NCI-H2029 (cell line): ENCODE measurements at regions not wholly inside any gene's neighbourhood (a gene's known extent, or its start where the extent isn't known, plus 50 kb on each side); places are given as distances from the start of the nearest gene placed in this dataset.

Source experiments
- DNase-seq: peaks from one replicate; lab custom pipeline; 2025; lab: John Stamatoyannopoulos, UW

DNA sequence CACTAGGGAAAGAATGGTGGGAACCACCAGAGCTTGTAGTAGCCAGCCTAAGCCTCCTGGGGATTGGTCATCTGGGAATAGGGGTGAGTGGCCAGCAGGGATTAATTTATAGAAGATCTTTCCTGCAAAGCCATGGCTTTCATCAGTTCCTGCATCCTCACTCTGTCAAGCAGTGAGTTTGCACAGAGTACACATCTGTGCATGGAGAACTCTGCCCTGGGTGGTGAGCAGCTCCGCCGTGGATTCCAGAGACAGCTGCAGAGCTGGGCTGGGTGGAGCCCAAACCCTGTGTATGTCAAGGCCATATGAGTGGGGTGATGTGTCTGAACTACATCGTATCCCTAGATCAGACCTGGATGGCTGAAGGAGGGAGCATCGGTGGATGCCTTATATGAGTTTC lies 182.2 kb downstream of the GLI2 start:
- no peak for DNase-seq

DNA sequence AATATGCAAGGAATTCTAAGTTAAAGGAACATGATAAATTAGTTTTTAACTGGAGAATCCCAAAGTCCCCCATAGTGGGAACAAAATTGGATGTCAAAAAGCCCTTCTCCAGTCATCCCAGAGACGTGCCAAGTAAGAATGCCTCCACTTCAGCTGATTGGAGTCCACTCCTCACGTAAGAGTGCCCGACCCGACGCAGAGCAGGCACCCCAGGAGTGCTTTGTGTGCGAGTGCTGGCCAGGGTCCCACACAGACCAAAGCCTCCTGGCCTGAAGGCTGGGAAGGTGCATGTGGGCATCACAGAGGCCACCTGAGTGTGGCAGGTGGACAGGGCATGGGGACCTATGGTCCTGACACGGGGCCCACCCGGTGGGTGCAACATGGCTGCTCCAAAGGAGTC lies 183.5 kb downstream of the GLI2 start:
- no peak for DNase-seq

- no peak for DNase-seq
Measured at GRCh38 chr2:120919771-120920453, 184.2 kb downstream of the GLI2 start.

GRCh38 chr2:120920454-120921148 lies 184.9 kb downstream of the GLI2 start:
- DNase-seq = no peak

- DNase-seq = no peak
Measured at GRCh38 chr2:120921457-120921856, 185.8 kb downstream of the GLI2 start.

DNA sequence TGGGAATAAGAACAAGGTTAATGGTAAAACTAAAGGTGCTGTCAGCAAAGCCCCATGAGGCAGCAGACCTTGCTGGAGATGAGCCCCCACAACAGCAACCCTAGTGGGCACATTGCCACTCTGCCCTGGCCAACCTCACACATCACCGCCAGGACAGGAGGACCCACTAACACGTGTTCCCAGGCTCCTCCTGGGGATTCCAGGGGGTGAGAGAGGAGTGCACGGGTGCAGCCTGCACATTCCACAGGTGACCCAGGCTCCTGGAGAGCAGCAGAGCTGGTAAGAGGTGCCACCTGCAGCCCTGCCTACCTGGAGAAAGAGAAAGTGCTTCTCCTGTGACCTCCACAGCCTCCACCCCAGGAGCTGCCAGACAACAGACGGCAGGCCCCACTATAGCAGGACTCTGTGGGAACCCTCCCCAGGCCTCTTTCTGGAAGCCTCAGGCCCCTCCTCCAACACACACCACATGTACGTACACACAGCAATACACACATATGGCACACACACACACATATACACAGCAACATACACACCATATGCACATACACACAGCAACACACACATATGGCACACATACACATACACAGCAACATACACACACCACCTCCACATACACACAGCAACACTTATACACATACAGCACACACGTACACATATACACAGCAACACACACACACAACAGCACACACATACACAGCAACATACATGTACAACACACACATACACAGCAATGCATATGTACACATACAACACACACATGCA lies 187.1 kb downstream of the GLI2 start:
- no peak for DNase-seq

DNA sequence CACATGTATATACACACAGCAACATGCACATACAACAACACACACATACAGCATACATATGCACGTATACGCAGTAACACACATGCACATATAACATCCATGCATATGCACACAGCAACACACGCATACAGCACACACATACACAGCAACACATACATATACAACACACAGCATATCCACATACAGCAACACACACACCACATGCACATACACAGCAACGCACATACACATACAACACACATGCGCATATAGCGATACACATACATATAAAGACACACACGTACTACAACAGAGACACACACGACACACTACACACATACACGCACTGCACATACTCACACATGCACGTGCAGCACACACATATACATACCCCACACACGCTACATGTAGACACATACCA lies 187.8 kb downstream of the GLI2 start:
- no peak for DNase-seq

GRCh38 chr2:120924924-120925323 lies 189.3 kb downstream of the GLI2 start:
- DNase-seq = no peak

- DNase-seq = no peak
Measured at GRCh38 chr2:120926463-120927264, 191.0 kb downstream of the GLI2 start.

DNA sequence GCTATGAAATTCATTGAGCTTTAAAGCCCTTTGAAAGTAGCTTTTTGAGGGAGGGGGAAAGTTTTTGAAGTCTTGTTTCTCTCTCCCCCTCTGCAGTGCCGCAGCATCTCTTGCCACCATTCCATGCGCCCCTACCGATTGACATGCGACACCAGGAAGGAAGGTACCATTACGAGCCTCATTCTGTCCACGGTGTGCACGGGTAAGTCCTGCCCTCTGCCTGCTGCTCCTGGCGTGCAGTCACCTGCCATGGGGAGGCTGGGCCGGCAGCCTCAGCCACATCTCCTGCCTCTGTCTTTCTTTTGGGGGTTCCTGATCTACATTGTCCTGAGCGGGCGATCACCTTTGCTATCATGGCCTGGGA lies 191.6 kb downstream of the GLI2 start:
- no peak for DNase-seq

- DNase-seq = no peak
Measured at GRCh38 chr2:120929829-120930228, 194.2 kb downstream of the GLI2 start.

GRCh38 chr2:120930236-120930635 lies 194.6 kb downstream of the GLI2 start:
- no peak for DNase-seq

DNA sequence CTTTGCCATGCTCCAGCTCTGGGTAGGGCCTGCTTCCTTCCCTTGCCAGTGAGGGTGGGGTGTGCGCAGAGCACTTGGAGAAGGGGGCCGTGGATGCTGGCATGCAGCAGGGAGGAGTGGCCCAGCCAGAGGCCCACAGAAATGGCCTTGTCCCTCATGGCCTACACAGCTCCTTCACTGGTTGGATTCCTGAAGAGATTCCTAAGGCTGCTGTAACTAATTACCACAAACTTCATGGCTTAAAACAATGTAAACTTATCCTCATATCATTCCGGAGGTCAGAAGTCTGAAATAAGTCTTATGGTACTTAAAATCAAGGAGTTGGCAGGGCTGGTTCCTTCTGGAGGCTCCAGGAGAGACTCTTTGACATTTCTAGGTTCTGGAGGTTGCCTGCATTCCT lies 195.2 kb downstream of the GLI2 start:
- DNase-seq = no peak

- DNase-seq = no peak
Measured at GRCh38 chr2:120932472-120932871, 196.8 kb downstream of the GLI2 start.

DNA sequence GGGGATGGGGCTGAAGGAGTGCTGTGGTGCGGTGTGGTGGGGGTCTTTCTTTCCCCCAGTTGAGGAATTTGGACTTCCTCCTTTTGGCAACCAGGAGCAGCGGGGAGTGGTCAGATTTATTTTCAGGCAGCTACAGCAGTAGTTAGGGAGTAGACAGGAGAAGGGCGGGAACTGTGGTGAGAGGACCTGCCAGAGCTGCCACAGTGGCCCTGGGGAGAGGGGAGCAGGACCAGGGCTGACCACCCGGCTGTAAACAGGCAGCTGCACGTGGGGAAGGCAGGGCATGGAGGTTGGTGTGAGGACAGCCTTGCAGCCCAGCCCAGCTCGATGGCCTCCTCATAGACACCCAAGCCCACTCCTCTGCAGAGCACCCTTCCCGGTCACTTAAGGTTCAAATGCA lies 197.2 kb downstream of the GLI2 start:
- DNase-seq = no peak

- no peak for DNase-seq
Measured at GRCh38 chr2:120933693-120934573, 198.3 kb downstream of the GLI2 start.

DNA sequence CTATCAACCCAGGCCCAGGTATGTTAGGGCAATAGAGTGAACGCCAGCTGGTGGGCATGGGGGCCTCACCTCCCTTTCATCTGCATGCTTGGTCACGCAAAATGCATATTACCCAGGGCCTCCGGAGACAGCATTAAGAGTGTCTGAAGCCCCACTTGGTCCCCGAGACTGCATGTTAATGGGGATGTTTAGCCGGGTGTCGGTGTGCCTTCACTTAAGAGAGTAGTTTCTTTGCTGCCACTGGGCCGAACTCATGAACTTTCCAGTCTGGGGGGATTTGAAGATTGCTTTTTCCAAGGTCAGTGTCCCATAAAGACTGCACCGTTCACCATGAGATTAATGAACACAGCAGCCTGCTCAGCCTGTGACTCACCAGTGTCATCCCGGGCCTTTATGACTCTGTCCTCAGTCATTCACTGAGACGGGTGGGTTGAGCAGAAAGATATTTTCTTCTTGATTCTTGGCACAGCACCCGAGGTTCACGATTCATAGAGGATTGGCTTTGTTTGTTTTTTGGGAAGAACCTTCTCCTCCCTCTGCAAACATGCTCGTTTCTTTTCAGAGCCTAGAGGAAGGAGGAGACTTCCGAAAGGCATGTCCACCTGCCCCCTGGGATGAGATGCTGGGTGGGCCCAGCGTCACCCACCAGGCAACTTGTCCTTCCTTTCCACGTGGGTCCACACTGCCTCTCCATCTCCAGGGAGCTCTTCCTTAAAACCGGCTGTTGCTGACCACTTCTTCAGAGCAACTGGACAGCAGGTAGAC lies 199.1 kb downstream of the GLI2 start:
- no peak for DNase-seq

- no peak for DNase-seq
Measured at GRCh38 chr2:120935339-120936313, 200.0 kb downstream of the GLI2 start.
